ENCODE measurements at regions not wholly inside any gene's neighbourhood (a gene's known extent, or its start where the extent isn't known, plus 50 kb on each side); places are given as distances from the start of the nearest gene placed in this dataset.

DNA sequence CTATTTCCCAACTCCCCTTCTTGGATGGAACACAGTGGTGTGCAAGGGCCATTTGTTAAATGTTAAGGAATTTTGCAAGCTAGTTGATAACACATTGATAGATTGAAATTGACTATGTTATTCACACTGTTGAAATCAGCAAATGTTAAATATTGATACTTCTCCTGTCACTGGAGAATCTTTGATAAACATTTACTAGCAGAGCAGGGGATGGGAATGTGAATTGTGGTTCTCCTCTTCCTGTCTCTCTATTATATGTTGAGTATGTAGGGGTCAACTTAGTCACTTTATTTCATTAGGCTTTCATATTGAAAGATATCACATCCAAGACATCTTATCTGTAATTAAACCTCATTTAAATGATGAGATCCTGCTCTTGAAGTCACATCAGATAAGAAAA is 533.9 kb downstream of the TLR4 start:
- Histone ChIP-seq H3K4me1 (ENCODE audit: low read length) (no peaks in the 10 kb centered on the region), H3K9me3 (ENCODE audit: low read length) (peaks cover 25% of the 10 kb centered on the region), H3K27me3 (ENCODE audit: low read length) (no peaks in the 10 kb centered on the region), H4K20me1 (ENCODE audit: insufficient read depth, low read depth, low read length) (no peaks in the 10 kb centered on the region), H3K9me2 (replicated peaks; ENCODE audit: insufficient read depth, low read length) (no peaks in the 10 kb centered on the region), H3K27ac (ENCODE audit: low read length) (no peak overlapping the region), H3K36me3 (ENCODE audit: insufficient read depth, low read length) (no peaks in the 10 kb centered on the region), H3K4me3 (ENCODE audit: low read length) (no peak overlapping the region), H3K4me2 (ENCODE audit: low read depth, low read length, poor library complexity, severe bottlenecking) (no peak overlapping the region), H3K9ac (ENCODE audit: low read length) (no peak overlapping the region), H2AFZ (ENCODE audit: low read length) (no peak overlapping the region), H3K79me2 (ENCODE audit: low read length) (no peaks in the 10 kb centered on the region)
- no peak for DNase-seq

DNA sequence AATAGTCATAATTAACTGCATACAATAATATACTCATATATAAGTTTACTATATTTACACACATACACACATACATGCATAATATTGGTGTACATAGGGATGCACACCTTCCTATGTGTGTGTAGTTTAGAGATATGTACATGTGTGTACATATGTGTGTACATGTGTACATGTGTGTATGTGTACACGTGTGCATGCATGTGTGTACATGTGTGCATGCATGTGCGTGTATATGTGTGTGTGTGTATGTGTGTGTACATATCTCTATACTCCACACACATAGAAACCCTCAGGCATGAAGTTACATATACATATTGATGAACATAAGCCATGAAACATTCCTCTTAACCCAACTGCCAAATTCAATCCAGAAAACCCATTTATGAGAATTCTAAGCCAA is 547.8 kb downstream of the TLR4 start:
- no peak overlapping the region for H3K27ac ChIP-seq (ENCODE audit: low read length)
- no peak for DNase-seq
- H3K9ac ChIP-seq (ENCODE audit: low read length): no peak overlapping the region

DNA sequence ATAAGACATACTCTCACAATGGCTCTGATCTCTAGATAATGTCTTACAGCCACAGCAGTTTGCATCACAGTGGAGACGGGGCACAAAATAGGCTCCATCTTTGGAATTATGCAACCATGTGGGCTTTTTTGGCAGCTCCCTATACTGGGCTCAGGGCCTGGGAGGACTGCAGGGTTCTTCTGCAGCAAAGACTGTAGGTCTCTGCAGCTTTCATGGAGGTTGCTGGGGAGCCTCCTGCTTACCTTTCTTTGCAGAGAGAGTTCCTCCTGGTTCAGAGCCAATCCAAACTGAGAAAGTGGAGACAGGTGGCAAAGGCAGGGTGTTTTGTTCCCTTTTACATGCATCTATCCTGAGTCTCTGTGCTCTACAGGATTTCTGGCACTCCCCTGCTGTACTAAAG is 558.0 kb downstream of the TLR4 start:
- H4K20me1 ChIP-seq (ENCODE audit: insufficient read depth, low read depth, low read length): no peaks in the 10 kb centered on the region
- H3K27me3 ChIP-seq (ENCODE audit: low read length): no peaks in the 10 kb centered on the region
- H3K4me2 ChIP-seq (ENCODE audit: low read depth, low read length, poor library complexity, severe bottlenecking): no peak overlapping the region
- H3K27ac ChIP-seq (ENCODE audit: low read length): no peak overlapping the region
- H2AFZ ChIP-seq (ENCODE audit: low read length): no peak overlapping the region
- no peaks in the 10 kb centered on the region for H3K36me3 ChIP-seq (ENCODE audit: insufficient read depth, low read length)
- H3K9me3 ChIP-seq (ENCODE audit: low read length): peaks cover 29% of the 10 kb centered on the region
- no peaks in the 10 kb centered on the region for H3K9me2 ChIP-seq (replicated peaks; ENCODE audit: insufficient read depth, low read length)
- no peak overlapping the region for H3K4me3 ChIP-seq (ENCODE audit: low read length)
- no peaks in the 10 kb centered on the region for H3K4me1 ChIP-seq (ENCODE audit: low read length)
- H3K9ac ChIP-seq (ENCODE audit: low read length): no peak overlapping the region
- DNase-seq: no peak
- H3K79me2 ChIP-seq (ENCODE audit: low read length): no peaks in the 10 kb centered on the region

More for the DNA sequence above, 547.8 kb downstream of the TLR4 start:
- Histone ChIP-seq H2AFZ (ENCODE audit: low read length) (no peak overlapping the region), H3K4me3 (ENCODE audit: low read length) (no peak overlapping the region), H3K4me2 (ENCODE audit: low read depth, low read length, poor library complexity, severe bottlenecking) (no peak overlapping the region), H3K4me1 (ENCODE audit: low read length) (no peaks in the 10 kb centered on the region), H4K20me1 (ENCODE audit: insufficient read depth, low read depth, low read length) (no peaks in the 10 kb centered on the region), H3K79me2 (ENCODE audit: low read length) (no peaks in the 10 kb centered on the region), H3K9me3 (ENCODE audit: low read length) (peaks cover 35% of the 10 kb centered on the region), H3K36me3 (ENCODE audit: insufficient read depth, low read length) (no peaks in the 10 kb centered on the region), H3K9me2 (replicated peaks; ENCODE audit: insufficient read depth, low read length) (no peaks in the 10 kb centered on the region), H3K27me3 (ENCODE audit: low read length) (no peaks in the 10 kb centered on the region)

DNA sequence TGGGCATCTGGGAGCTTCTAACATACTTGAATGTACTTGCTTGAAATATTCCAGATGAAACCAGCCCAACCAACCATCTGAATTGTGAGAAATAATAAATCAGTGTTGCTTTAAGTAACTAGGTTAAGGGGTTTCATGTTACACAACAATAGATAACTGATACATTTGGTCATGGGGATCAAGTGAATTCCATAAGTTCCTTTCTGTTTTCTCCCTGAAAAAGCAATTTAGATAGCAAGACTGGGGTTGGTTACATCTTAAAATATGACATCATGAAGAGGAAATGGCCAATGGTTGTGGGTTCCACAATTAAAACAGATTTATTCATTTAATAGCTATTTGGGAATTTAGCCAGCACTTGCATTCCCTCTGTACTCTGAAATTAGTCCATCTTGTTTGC is 559.7 kb downstream of the TLR4 start:
- H3K4me2 ChIP-seq (ENCODE audit: low read depth, low read length, poor library complexity, severe bottlenecking): no peak overlapping the region
- H3K4me3 ChIP-seq (ENCODE audit: low read length): no peak overlapping the region
- no peaks in the 10 kb centered on the region for H3K4me1 ChIP-seq (ENCODE audit: low read length)
- H3K79me2 ChIP-seq (ENCODE audit: low read length): no peaks in the 10 kb centered on the region
- H4K20me1 ChIP-seq (ENCODE audit: insufficient read depth, low read depth, low read length): no peaks in the 10 kb centered on the region
- no peaks in the 10 kb centered on the region for H3K9me2 ChIP-seq (replicated peaks; ENCODE audit: insufficient read depth, low read length)
- no peaks in the 10 kb centered on the region for H3K36me3 ChIP-seq (ENCODE audit: insufficient read depth, low read length)
- H3K27ac ChIP-seq (ENCODE audit: low read length): no peak overlapping the region
- H3K27me3 ChIP-seq (ENCODE audit: low read length): no peaks in the 10 kb centered on the region
- peaks cover 26% of the 10 kb centered on the region for H3K9me3 ChIP-seq (ENCODE audit: low read length)
- no peak overlapping the region for H2AFZ ChIP-seq (ENCODE audit: low read length)
- DNase-seq: no peak
- no peak overlapping the region for H3K9ac ChIP-seq (ENCODE audit: low read length)

DNA sequence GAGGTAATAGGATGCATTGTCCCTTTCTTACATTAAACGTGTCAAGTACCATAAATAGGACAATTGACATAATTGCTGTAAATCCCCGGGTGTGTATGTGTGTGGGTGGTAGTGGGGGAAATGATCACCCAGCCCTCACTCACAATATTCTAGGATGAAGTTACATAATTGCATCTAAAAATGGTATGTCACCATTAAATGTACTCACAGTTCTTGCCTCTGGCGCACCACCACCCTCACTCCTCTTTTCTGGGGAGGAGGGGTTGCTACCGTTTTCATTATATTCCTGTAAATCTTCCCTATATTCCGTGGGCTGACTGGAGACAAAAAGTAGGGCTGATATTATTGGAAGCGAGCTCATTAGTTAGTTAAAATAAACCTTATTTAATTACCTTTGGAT is 563.8 kb downstream of the TLR4 start:
- no peaks in the 10 kb centered on the region for H3K79me2 ChIP-seq (ENCODE audit: low read length)
- H2AFZ ChIP-seq (ENCODE audit: low read length): no peak overlapping the region
- no peaks in the 10 kb centered on the region for H3K36me3 ChIP-seq (ENCODE audit: insufficient read depth, low read length)
- peaks cover 15% of the 10 kb centered on the region; the same call in 1 of the 2 replicates for H3K9me3 ChIP-seq (ENCODE audit: low read length)
- H3K9ac ChIP-seq (ENCODE audit: low read length): no peak overlapping the region
- DNase-seq: no peak
- H3K4me3 ChIP-seq (ENCODE audit: low read length): no peak overlapping the region
- H3K4me2 ChIP-seq (ENCODE audit: low read depth, low read length, poor library complexity, severe bottlenecking): no peak overlapping the region
- H3K27me3 ChIP-seq (ENCODE audit: low read length): no peaks in the 10 kb centered on the region
- no peaks in the 10 kb centered on the region for H3K4me1 ChIP-seq (ENCODE audit: low read length)
- H3K9me2 ChIP-seq (replicated peaks; ENCODE audit: insufficient read depth, low read length): no peaks in the 10 kb centered on the region
- H3K27ac ChIP-seq (ENCODE audit: low read length): no peak overlapping the region
- no peaks in the 10 kb centered on the region for H4K20me1 ChIP-seq (ENCODE audit: insufficient read depth, low read depth, low read length)

DNA sequence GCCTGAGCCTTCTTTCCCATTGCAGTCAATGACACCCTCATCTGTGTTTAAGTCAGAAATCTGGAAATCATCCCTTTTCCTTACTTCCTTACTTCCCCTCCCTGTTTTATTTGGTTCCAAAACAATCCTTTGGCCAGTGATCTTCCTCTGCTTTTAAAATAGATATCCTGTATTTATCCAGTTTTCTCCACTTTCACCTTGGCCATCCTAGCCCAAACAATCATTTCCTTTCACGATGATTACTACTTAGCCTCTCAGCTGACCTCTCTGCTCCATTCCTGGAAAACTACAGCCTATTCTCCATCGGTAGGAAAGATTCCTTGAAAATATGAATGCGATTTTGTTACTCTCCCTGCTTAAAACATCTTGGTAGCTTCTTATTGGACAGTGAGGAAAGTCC is 565.4 kb downstream of the TLR4 start:
- Histone ChIP-seq H3K79me2 (ENCODE audit: low read length) (no peaks in the 10 kb centered on the region), H2AFZ (ENCODE audit: low read length) (no peak overlapping the region), H3K9me3 (ENCODE audit: low read length) (peaks cover 5% of the 10 kb centered on the region; the same call in 1 of the 2 replicates), H3K4me3 (ENCODE audit: low read length) (no peak overlapping the region), H4K20me1 (ENCODE audit: insufficient read depth, low read depth, low read length) (no peaks in the 10 kb centered on the region), H3K9ac (ENCODE audit: low read length) (no peak overlapping the region), H3K9me2 (replicated peaks; ENCODE audit: insufficient read depth, low read length) (no peaks in the 10 kb centered on the region), H3K4me1 (ENCODE audit: low read length) (no peaks in the 10 kb centered on the region), H3K27me3 (ENCODE audit: low read length) (no peaks in the 10 kb centered on the region), H3K36me3 (ENCODE audit: insufficient read depth, low read length) (no peaks in the 10 kb centered on the region), H3K4me2 (ENCODE audit: low read depth, low read length, poor library complexity, severe bottlenecking) (no peak overlapping the region), H3K27ac (ENCODE audit: low read length) (no peak overlapping the region)
- no peak for DNase-seq

DNA sequence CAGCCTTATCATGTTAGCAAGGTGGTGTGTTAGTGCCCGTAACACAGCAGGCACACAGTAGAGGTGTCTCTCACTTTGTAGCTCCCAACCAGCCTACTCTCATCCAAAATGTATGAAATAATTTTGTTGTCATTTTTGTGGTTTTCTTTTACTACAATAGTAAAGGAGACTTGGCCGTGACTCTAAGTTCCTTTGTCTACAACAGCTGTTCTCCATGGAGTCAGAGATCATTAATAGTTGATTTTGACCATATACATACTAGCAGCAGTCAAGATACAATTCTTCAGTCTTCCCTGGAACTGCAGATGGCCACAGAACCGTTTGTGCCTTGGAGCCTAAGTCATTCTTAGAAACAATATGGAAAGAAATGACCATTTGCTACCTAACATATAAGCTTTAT is 567.1 kb downstream of the TLR4 start:
- Histone ChIP-seq H3K4me1 (ENCODE audit: low read length) (no peaks in the 10 kb centered on the region), H4K20me1 (ENCODE audit: insufficient read depth, low read depth, low read length) (no peaks in the 10 kb centered on the region)
- no peak for DNase-seq

DNA sequence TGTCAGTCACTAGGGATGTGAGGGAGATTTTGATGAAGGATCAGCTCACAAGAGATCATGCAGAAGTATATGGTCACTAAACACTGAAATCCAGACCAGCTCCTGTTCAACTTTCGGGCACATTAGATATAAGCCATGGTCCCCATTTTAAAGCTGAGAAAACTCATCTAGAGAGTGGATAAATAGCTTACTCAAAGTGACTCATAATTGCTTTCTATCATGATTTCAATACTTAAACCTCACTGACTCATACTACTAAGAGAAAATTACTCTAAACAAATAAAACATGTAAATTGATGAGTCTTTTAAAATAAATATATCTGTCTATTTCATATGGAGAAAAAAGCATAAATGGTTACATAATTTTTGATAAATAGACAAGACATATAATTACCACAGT is 567.7 kb downstream of the TLR4 start:
- DNase-seq: no peak
- no peak overlapping the region for H3K27ac ChIP-seq (ENCODE audit: low read length)
- H3K4me2 ChIP-seq (ENCODE audit: low read depth, low read length, poor library complexity, severe bottlenecking): no peak overlapping the region
- no peak overlapping the region for H2AFZ ChIP-seq (ENCODE audit: low read length)
- H4K20me1 ChIP-seq (ENCODE audit: insufficient read depth, low read depth, low read length): no peaks in the 10 kb centered on the region
- no peaks in the 10 kb centered on the region for H3K27me3 ChIP-seq (ENCODE audit: low read length)
- no peak overlapping the region for H3K4me3 ChIP-seq (ENCODE audit: low read length)
- no peaks in the 10 kb centered on the region for H3K36me3 ChIP-seq (ENCODE audit: insufficient read depth, low read length)
- H3K9ac ChIP-seq (ENCODE audit: low read length): no peak overlapping the region
- H3K4me1 ChIP-seq (ENCODE audit: low read length): no peaks in the 10 kb centered on the region
- peaks cover 15% of the 10 kb centered on the region; the same call in 1 of the 2 replicates for H3K9me3 ChIP-seq (ENCODE audit: low read length)
- H3K9me2 ChIP-seq (replicated peaks; ENCODE audit: insufficient read depth, low read length): no peaks in the 10 kb centered on the region
- H3K79me2 ChIP-seq (ENCODE audit: low read length): no peaks in the 10 kb centered on the region

More for the DNA sequence above, 567.1 kb downstream of the TLR4 start:
- no peak overlapping the region for H3K4me3 ChIP-seq (ENCODE audit: low read length)
- H3K4me2 ChIP-seq (ENCODE audit: low read depth, low read length, poor library complexity, severe bottlenecking): no peak overlapping the region
- peaks cover 11% of the 10 kb centered on the region; the same call in 1 of the 2 replicates for H3K9me3 ChIP-seq (ENCODE audit: low read length)
- no peak overlapping the region for H3K9ac ChIP-seq (ENCODE audit: low read length)
- H3K79me2 ChIP-seq (ENCODE audit: low read length): no peaks in the 10 kb centered on the region
- no peaks in the 10 kb centered on the region for H3K9me2 ChIP-seq (replicated peaks; ENCODE audit: insufficient read depth, low read length)
- no peak overlapping the region for H3K27ac ChIP-seq (ENCODE audit: low read length)
- H3K27me3 ChIP-seq (ENCODE audit: low read length): no peaks in the 10 kb centered on the region
- no peaks in the 10 kb centered on the region for H3K36me3 ChIP-seq (ENCODE audit: insufficient read depth, low read length)
- H2AFZ ChIP-seq (ENCODE audit: low read length): no peak overlapping the region

DNA sequence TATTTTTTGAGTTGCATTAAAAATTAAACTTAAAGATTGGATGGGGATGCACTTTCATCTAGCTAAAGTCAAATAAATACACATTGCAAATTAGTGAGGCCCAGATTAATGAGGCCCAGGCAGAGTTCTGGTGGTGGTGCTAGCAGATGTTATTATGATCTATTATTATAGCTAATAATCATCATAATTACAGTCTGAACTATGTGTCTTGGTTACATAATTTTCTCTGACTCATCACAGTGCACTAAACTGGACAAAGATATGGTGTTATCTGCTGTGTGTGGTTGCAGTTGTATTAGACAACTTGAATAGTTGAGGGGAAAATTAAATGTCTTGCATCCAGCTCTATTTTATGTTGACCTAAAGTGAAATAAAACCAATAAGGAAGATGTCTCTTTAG is 568.8 kb downstream of the TLR4 start:
- Histone ChIP-seq H3K9me3 (ENCODE audit: low read length) (peaks cover 15% of the 10 kb centered on the region), H3K4me3 (ENCODE audit: low read length) (no peak overlapping the region), H3K27ac (ENCODE audit: low read length) (no peak overlapping the region), H3K9ac (ENCODE audit: low read length) (no peak overlapping the region), H2AFZ (ENCODE audit: low read length) (no peak overlapping the region), H3K79me2 (ENCODE audit: low read length) (no peaks in the 10 kb centered on the region), H3K36me3 (ENCODE audit: insufficient read depth, low read length) (no peaks in the 10 kb centered on the region), H3K9me2 (replicated peaks; ENCODE audit: insufficient read depth, low read length) (no peaks in the 10 kb centered on the region), H3K4me1 (ENCODE audit: low read length) (no peaks in the 10 kb centered on the region), H4K20me1 (ENCODE audit: insufficient read depth, low read depth, low read length) (no peaks in the 10 kb centered on the region), H3K27me3 (ENCODE audit: low read length) (no peaks in the 10 kb centered on the region), H3K4me2 (ENCODE audit: low read depth, low read length, poor library complexity, severe bottlenecking) (no peak overlapping the region)
- no peak for DNase-seq
